IMR-90 (cell line): ENCODE measurements at regions not wholly inside any gene's neighbourhood (a gene's known extent, or its start where the extent isn't known, plus 50 kb on each side); places are given as distances from the start of the nearest gene placed in this dataset.

Experiments used
- ATAC-seq: fragments of 200-7000 bp; cut with Tn5 transposase; 2 replicates; pipeline ENCODE4 v1.9.1; 2020; ENCODE audit warnings: low read depth, mild to moderate bottlenecking, moderate library complexity
- BruUV-seq: library from RNA; stranded (reverse); fragments of 400-500 nt; replicated peaks from 2 replicates; lab custom pipeline; 2021; lab: Mats Ljungman, UMichigan
- CTCF ChIA-PET: fragments of 300-600 bp; formaldehyde crosslinking; extraction: SDS; loops from one replicate; lab custom pipeline; 2021; ENCODE audit warnings: antibody characterized with exemption; lab: Yijun Ruan, JAX
- POLR2A ChIA-PET: fragments of 300-600 bp; sonication (Branson Sonifier 250); formaldehyde crosslinking; loops from one replicate; lab custom pipeline; 2022; ENCODE audit warnings: antibody characterized with exemption; ENCODE audit not compliant: unreplicated experiment; lab: Charles Lee
- DNase-seq: peaks from one replicate; pipeline ENCODE4 v3.0.0; 2013
- H2AFZ ChIP-seq: replicated peaks from 2 replicates; pipeline ENCODE3; 2013; ENCODE audit warnings: low read length, mild to moderate bottlenecking; ENCODE audit not compliant: poor library complexity
- H2AK5ac ChIP-seq: 2 replicates; pipeline ENCODE4 v1.6.1; 2013; ENCODE audit warnings: low read depth, low read length, inconsistent platforms
- H2AK9ac ChIP-seq: replicated peaks from 2 replicates; pipeline ENCODE3; 2013; ENCODE audit warnings: mild to moderate bottlenecking, low read depth, low read length, moderate library complexity; ENCODE audit not compliant: poor library complexity
- H2BK120ac ChIP-seq: 2 replicates; pipeline ENCODE4 v1.6.1; 2013; ENCODE audit warnings: low read depth, low read length, inconsistent platforms
- H2BK15ac ChIP-seq: 3 replicates; pipeline ENCODE4 v1.6.1; 2013; ENCODE audit warnings: low read depth, low read length, inconsistent platforms
- H2BK20ac ChIP-seq: 2 replicates; pipeline ENCODE4 v1.6.1; 2013; ENCODE audit warnings: low read depth, mild to moderate bottlenecking, inconsistent platforms, low read length, moderate library complexity
- H2BK5ac ChIP-seq: 2 replicates; pipeline ENCODE4 v1.6.1; 2013; ENCODE audit warnings: mild to moderate bottlenecking, low read depth, low read length, inconsistent platforms; ENCODE audit not compliant: poor library complexity, severe bottlenecking
- H3K14ac ChIP-seq: replicated peaks from 2 replicates; pipeline ENCODE4 v1.6.1; 2013; ENCODE audit warnings: low read depth, low read length, inconsistent platforms
- H3K18ac ChIP-seq: 2 replicates; pipeline ENCODE4 v1.6.1; 2013; ENCODE audit warnings: low read depth, low read length, control low read depth
- H3K23ac ChIP-seq: 2 replicates; pipeline ENCODE4 v1.6.1; 2013; ENCODE audit warnings: low read depth, low read length, inconsistent platforms
- H3K27ac ChIP-seq: 2 replicates; pipeline ENCODE4 v1.5.1; 2013; ENCODE audit warnings: mild to moderate bottlenecking, control low read depth, low read length; ENCODE audit not compliant: insufficient read depth
- H3K27me3 ChIP-seq: 2 replicates; pipeline ENCODE4 v1.6.1; 2013; ENCODE audit warnings: low read length; ENCODE audit not compliant: control insufficient read depth, insufficient read depth
- H3K36me3 ChIP-seq: 2 replicates; pipeline ENCODE4 v1.6.1; 2013; ENCODE audit warnings: low read length, mixed read lengths; ENCODE audit not compliant: control insufficient read depth, insufficient read depth
- H3K4ac ChIP-seq: 2 replicates; pipeline ENCODE4 v1.6.1; 2013; ENCODE audit warnings: low read depth, low read length, inconsistent platforms
- H3K4me1 ChIP-seq: 2 replicates; pipeline ENCODE4 v1.6.1; 2013; ENCODE audit warnings: low read length, mixed read lengths; ENCODE audit not compliant: control insufficient read depth, insufficient read depth
- H3K4me2 ChIP-seq: 2 replicates; pipeline ENCODE4 v1.6.1; 2013; ENCODE audit warnings: low read depth, mild to moderate bottlenecking, control low read depth, low read length, moderate library complexity
- H3K4me3 ChIP-seq: 2 replicates; pipeline ENCODE4 v1.5.1; 2013; ENCODE audit warnings: low read depth, mild to moderate bottlenecking, control low read depth, low read length, moderate library complexity; ENCODE audit not compliant: insufficient read depth
- H3K56ac ChIP-seq: 2 replicates; pipeline ENCODE4 v1.6.1; 2013; ENCODE audit warnings: low read length, inconsistent platforms; ENCODE audit not compliant: insufficient read depth; ENCODE audit errors: extremely low read depth
- H3K79me1 ChIP-seq, 2 experiments: 2 replicates each; pipeline ENCODE4 v1.6.1; 2013; ENCODE audit warnings: low read length in 2 of 2, inconsistent platforms in 1 of 2, low read depth in 1 of 2
- H3K9ac ChIP-seq: 2 replicates; pipeline ENCODE4 v1.6.1; 2013; ENCODE audit warnings: low read depth, low read length, control low read depth
- H3K9me1 ChIP-seq: 2 replicates; pipeline ENCODE4 v1.6.1; 2013; ENCODE audit warnings: low read length, inconsistent platforms; ENCODE audit not compliant: insufficient read depth
- H3K9me3 ChIP-seq: 2 replicates; pipeline ENCODE4 v1.6.1; 2013; ENCODE audit warnings: low read length; ENCODE audit not compliant: control insufficient read depth, insufficient read depth
- H4K20me1 ChIP-seq: 2 replicates; pipeline ENCODE4 v1.6.1; 2013; ENCODE audit warnings: low read length, inconsistent platforms; ENCODE audit not compliant: insufficient read depth
- H4K5ac ChIP-seq: 2 replicates; pipeline ENCODE4 v1.6.1; 2013; ENCODE audit warnings: mild to moderate bottlenecking, low read depth, low read length, control low read depth
- H4K8ac ChIP-seq, 2 experiments: 2 replicates each; pipeline ENCODE4 v1.6.1; 2013; ENCODE audit warnings: low read depth in 2 of 2, low read length in 2 of 2, control low read depth in 1 of 2, inconsistent platforms in 1 of 2
- H4K91ac ChIP-seq: 2 replicates; pipeline ENCODE4 v1.6.1; 2013; ENCODE audit warnings: low read depth, low read length, inconsistent platforms; ENCODE audit not compliant: insufficient read depth
- BHLHE40 ChIP-seq: fragments of 150-350 bp; IDR thresholded peaks from 2 replicates; pipeline ENCODE4 v1.6.1; 2016; ENCODE audit warnings: mild to moderate bottlenecking, low read depth, low read length
- FOS ChIP-seq: fragments of 150-350 bp; IDR thresholded peaks from 2 replicates; pipeline ENCODE4 v1.6.1; 2016; ENCODE audit warnings: low read depth, low read length
- NFE2L2 ChIP-seq: fragments of 150-350 bp; IDR thresholded peaks from 2 replicates; pipeline ENCODE4 v1.6.1; 2016; ENCODE audit warnings: low read depth, mild to moderate bottlenecking, low read length
- WGBS, 2 experiments: methylation state at CpG; one replicate each; pipeline versions ENCODE4 v1.1.5 to v1.1.7; 2013; ENCODE audit warnings: missing lambda C conversion rate in 2 of 2; ENCODE audit not compliant: insufficient read length in 1 of 2; ENCODE audit errors: extremely low coverage in 2 of 2; 5-methylcytosine and 5-hydroxymethylcytosine counted together
- dilution Hi-C: fragments of 300-500 bp; cut with HindIII; formaldehyde crosslinking; loops from one replicate; pipeline ENCODE4 v1.14.3; 2018; ENCODE audit warnings: low sequenced_read_pairs; ENCODE audit not compliant: unreplicated experiment
- in situ Hi-C: fragments of 300-500 bp; cut with MboI; formaldehyde crosslinking; loops from 3 replicates; pipeline ENCODE4 v1.14.3; 2019; ENCODE audit warnings: low sequenced_read_pairs, inconsistent platforms, mixed read lengths
- intact Hi-C: fragments of 100-400 bp; cut with micrococcal nuclease; formaldehyde crosslinking; loops from 2 replicates; pipeline ENCODE4 v1.10.0; 2022
- TF ChIP-seq, protein P1 (sequence below): fragments of 150-350 bp; IDR thresholded peaks from 2 replicates; pipeline ENCODE4 v1.6.1; 2016; ENCODE audit warnings: low read depth, mild to moderate bottlenecking, low read length, moderate library complexity, borderline replicate concordance

GRCh38 chr6:37756135-37756534 is 58.5 kb upstream of the MDGA1 start:
- intact Hi-C loops: no loop called here
- Histone ChIP-seq H3K18ac (no peak overlapping the region), H4K91ac (no peak overlapping the region), H3K4me1 (no peaks in the 10 kb centered on the region), H3K23ac (no peak overlapping the region), H3K9me3 (no peaks in the 10 kb centered on the region), H2BK20ac (no peak overlapping the region), H2AK9ac (no peak overlapping the region), H3K56ac (no peak overlapping the region), H3K4me3 (no peak overlapping the region), H2AK5ac (no peak overlapping the region), H3K27ac (no peak overlapping the region), H2BK120ac (no peak overlapping the region), H3K36me3 (no peaks in the 10 kb centered on the region), H2BK15ac (no peak overlapping the region), H2AFZ (peak overlapping the region; percentile 2), H3K79me1 (no peaks in the 10 kb centered on the region), H3K27me3 (peaks cover 23% of the 10 kb centered on the region), H3K9ac (no peak overlapping the region), H4K8ac (no peak overlapping the region), H3K9me1 (no peaks in the 10 kb centered on the region), H3K4ac (no peak overlapping the region), H4K5ac (no peak overlapping the region), H2BK5ac (no peak overlapping the region), H3K4me2 (no peak overlapping the region), H3K14ac (no peak overlapping the region), H4K20me1 (no peaks in the 10 kb centered on the region)
- BruUV-seq: no TSS peak
- CTCF ChIA-PET: interaction anchor here (1.1 kb wide), 1 partner anchor 23 kb away, joined by 3 read pairs; no protein-coding TSS in a partner anchor
- POLR2A ChIA-PET: no interaction called here
- in situ Hi-C loops: no loop called here
- ATAC-seq (no peak), DNase-seq (no peak)
- WGBS, 2 experiments: 46% methylated on average over 8 of the region's 12 CpGs; no CpG with 5 or more reads in 1 of the 2 experiments
- no peak for TF ChIP-seq FOS
- TF ChIP-seq, protein P1, sequence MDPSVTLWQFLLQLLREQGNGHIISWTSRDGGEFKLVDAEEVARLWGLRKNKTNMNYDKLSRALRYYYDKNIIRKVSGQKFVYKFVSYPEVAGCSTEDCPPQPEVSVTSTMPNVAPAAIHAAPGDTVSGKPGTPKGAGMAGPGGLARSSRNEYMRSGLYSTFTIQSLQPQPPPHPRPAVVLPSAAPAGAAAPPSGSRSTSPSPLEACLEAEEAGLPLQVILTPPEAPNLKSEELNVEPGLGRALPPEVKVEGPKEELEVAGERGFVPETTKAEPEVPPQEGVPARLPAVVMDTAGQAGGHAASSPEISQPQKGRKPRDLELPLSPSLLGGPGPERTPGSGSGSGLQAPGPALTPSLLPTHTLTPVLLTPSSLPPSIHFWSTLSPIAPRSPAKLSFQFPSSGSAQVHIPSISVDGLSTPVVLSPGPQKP: no peak
- TF ChIP-seq BHLHE40: no peak
- no peak for TF ChIP-seq NFE2L2
- dilution Hi-C loops: no loop called here
